ENCODE measurements at regions not wholly inside any gene's neighbourhood (a gene's known extent, or its start where the extent isn't known, plus 50 kb on each side); places are given as distances from the start of the nearest gene placed in this dataset.

DNA sequence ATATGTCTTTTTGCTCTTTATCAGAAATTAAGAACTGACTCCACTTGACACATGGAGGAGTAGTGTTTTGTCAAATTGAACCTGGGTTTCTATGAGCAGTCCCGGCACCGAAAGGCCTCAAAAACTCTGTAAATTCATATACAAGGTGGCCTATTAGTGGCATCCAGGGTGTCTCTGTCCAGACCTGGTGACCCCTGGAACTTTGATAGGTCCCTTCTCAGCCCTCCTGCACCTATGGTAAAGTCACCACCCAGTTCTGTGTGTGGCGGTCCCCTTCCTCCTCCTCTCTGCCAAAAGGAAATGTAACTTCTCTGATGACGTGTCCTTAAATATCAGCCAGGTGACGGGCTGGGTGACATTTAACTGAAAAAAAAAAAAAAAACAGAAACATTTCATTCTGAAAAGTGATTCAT lies 204.0 kb upstream of the FOXN3 start:
- ATAC-seq (no peak), DNase-seq (ENCODE audit: extremely low read depth in 1 of 4, low spot score in 3 of 4) (no peak), FAIRE-seq (no peak)
- Histone ChIP-seq H3K9ac (ENCODE audit: insufficient read depth in 1 of 2, low read depth in 2 of 2, low read length in 2 of 2) (no peak overlapping the region), H3K27me3 (ENCODE audit: control insufficient read depth in 2 of 2, insufficient read depth in 2 of 2, low read length in 2 of 2) (peaks cover 5 to 24% of the 10 kb centered on the region in 2 experiments), H3K79me2 (ENCODE audit: control insufficient read depth, insufficient read depth, low read length) (no peaks in the 10 kb centered on the region), H3K27ac (ENCODE audit: extremely low read depth, low read depth, low read length) (no peak overlapping the region), H3K4me1 (replicated peaks in 1 of 2; ENCODE audit: control insufficient read depth in 2 of 2, insufficient read depth in 2 of 2, low read length in 2 of 2) (peaks cover 0 to 7% of the 10 kb centered on the region in 2 experiments; a peak in 1 of 5 replicates), H2AFZ (ENCODE audit: low read depth, low read length) (no peak overlapping the region), H3K36me3 (ENCODE audit: control insufficient read depth, insufficient read depth, low read length) (no peaks in the 10 kb centered on the region), H3K9me3 (replicated peaks; ENCODE audit: control insufficient read depth, insufficient read depth, low read depth, low read length) (no peaks in the 10 kb centered on the region), H3K4me3 (no peak overlapping the region), H3K4me2 (ENCODE audit: insufficient read depth, low read length) (no peak overlapping the region), H3K9me1 (ENCODE audit: control insufficient read depth, insufficient read depth, low read length) (no peaks in the 10 kb centered on the region), H4K20me1 (replicated peaks; ENCODE audit: control insufficient read depth, insufficient read depth, low read length) (no peaks in the 10 kb centered on the region)
- intact Hi-C loops (cut with micrococcal nuclease) = no loop called here
- ChIA-PET POLR2A (no interaction called here), CTCF (ENCODE audit: low intra/inter-chr PET ratio) (no interaction called here)
- in situ Hi-C loops (cut with MboI) = no loop called here
- no TSS peak for BruUV-seq (replicated peaks)
- WGBS (ENCODE audit: insufficient coverage, low coverage, missing lambda C conversion rate) = 0% methylated on average over 4 of the region's 5 CpGs
- TF ChIP-seq NCOA6 (IDR thresholded peaks at IDR 0.05) (no peak), ZNF3 (CRISPR knock-in tag; IDR thresholded peaks at IDR 0.05) (no peak), SRSF9 (IDR thresholded peaks at IDR 0.05; ENCODE audit: borderline replicate concordance, low read depth, low read length) (no peak), PHTF2 (CRISPR knock-in tag; IDR thresholded peaks at IDR 0.05) (no peak), CSDE1 (IDR thresholded peaks at IDR 0.05) (no peak), ELF2 (CRISPR knock-in tag; IDR thresholded peaks at IDR 0.05) (no peak), STAT5B (CRISPR knock-in tag; IDR thresholded peaks at IDR 0.05) (no peak), SLC30A9 (CRISPR knock-in tag; IDR thresholded peaks at IDR 0.05) (no peak), NFXL1 (CRISPR knock-in tag; IDR thresholded peaks at IDR 0.05) (no peak), KDM1A (IDR thresholded peaks at IDR 0.05) (no peak), TSC22D4 (tag; IDR thresholded peaks at IDR 0.05) (no peak), ZNF699 (CRISPR knock-in tag; IDR thresholded peaks at IDR 0.05; ENCODE audit: insufficient replicate concordance) (no peak), ZNF174 (CRISPR knock-in tag; IDR thresholded peaks at IDR 0.05) (no peak), LCOR (CRISPR knock-in tag; IDR thresholded peaks at IDR 0.05) (no peak), ZNF282 (CRISPR knock-in tag; IDR thresholded peaks at IDR 0.05) (no peak)
- TF ChIP-seq, protein P1, sequence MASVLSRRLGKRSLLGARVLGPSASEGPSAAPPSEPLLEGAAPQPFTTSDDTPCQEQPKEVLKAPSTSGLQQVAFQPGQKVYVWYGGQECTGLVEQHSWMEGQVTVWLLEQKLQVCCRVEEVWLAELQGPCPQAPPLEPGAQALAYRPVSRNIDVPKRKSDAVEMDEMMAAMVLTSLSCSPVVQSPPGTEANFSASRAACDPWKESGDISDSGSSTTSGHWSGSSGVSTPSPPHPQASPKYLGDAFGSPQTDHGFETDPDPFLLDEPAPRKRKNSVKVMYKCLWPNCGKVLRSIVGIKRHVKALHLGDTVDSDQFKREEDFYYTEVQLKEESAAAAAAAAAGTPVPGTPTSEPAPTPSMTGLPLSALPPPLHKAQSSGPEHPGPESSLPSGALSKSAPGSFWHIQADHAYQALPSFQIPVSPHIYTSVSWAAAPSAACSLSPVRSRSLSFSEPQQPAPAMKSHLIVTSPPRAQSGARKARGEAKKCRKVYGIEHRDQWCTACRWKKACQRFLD (CRISPR knock-in tag; IDR thresholded peaks at IDR 0.05) = no peak
- TF ChIP-seq, protein P2, sequence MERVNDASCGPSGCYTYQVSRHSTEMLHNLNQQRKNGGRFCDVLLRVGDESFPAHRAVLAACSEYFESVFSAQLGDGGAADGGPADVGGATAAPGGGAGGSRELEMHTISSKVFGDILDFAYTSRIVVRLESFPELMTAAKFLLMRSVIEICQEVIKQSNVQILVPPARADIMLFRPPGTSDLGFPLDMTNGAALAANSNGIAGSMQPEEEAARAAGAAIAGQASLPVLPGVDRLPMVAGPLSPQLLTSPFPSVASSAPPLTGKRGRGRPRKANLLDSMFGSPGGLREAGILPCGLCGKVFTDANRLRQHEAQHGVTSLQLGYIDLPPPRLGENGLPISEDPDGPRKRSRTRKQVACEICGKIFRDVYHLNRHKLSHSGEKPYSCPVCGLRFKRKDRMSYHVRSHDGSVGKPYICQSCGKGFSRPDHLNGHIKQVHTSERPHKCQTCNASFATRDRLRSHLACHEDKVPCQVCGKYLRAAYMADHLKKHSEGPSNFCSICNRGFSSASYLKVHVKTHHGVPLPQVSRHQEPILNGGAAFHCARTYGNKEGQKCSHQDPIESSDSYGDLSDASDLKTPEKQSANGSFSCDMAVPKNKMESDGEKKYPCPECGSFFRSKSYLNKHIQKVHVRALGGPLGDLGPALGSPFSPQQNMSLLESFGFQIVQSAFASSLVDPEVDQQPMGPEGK (CRISPR knock-in tag; IDR thresholded peaks at IDR 0.05; ENCODE audit: borderline replicate concordance) = no peak
- TF ChIP-seq, protein P3, sequence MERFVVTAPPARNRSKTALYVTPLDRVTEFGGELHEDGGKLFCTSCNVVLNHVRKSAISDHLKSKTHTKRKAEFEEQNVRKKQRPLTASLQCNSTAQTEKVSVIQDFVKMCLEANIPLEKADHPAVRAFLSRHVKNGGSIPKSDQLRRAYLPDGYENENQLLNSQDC (CRISPR knock-in tag; IDR thresholded peaks at IDR 0.05) = no peak
- TF ChIP-seq, protein P4, sequence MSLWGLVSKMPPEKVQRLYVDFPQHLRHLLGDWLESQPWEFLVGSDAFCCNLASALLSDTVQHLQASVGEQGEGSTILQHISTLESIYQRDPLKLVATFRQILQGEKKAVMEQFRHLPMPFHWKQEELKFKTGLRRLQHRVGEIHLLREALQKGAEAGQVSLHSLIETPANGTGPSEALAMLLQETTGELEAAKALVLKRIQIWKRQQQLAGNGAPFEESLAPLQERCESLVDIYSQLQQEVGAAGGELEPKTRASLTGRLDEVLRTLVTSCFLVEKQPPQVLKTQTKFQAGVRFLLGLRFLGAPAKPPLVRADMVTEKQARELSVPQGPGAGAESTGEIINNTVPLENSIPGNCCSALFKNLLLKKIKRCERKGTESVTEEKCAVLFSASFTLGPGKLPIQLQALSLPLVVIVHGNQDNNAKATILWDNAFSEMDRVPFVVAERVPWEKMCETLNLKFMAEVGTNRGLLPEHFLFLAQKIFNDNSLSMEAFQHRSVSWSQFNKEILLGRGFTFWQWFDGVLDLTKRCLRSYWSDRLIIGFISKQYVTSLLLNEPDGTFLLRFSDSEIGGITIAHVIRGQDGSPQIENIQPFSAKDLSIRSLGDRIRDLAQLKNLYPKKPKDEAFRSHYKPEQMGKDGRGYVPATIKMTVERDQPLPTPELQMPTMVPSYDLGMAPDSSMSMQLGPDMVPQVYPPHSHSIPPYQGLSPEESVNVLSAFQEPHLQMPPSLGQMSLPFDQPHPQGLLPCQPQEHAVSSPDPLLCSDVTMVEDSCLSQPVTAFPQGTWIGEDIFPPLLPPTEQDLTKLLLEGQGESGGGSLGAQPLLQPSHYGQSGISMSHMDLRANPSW (CRISPR knock-in tag; IDR thresholded peaks at IDR 0.05) = no peak
